Neural crest cell (in vitro differentiated cells): ENCODE measurements at regions not wholly inside any gene's neighbourhood (a gene's known extent, or its start where the extent isn't known, plus 50 kb on each side); places are given as distances from the start of the nearest gene placed in this dataset.
A peak's percentile ranks its signal among the peaks of the same experiment; 100 is the strongest.

Experiments used
- DNase-seq: peaks from one replicate; pipeline ENCODE4 v3.0.0; 2021; ENCODE audit warnings: low read depth, mixed read lengths, low spot score
- H3K27ac Mint-ChIP-seq: one replicate; pipeline ENCODE4 v1.8.0; 2021; ENCODE audit warnings: mild to moderate bottlenecking, mixed read lengths; ENCODE audit not compliant: unreplicated experiment
- H3K27me3 Mint-ChIP-seq: 2 replicates; pipeline ENCODE4 v1.8.0; 2021; ENCODE audit warnings: low read depth, mild to moderate bottlenecking, mixed read lengths
- H3K36me3 Mint-ChIP-seq: 2 replicates; pipeline ENCODE4 v1.8.0; 2021; ENCODE audit warnings: low read depth, mild to moderate bottlenecking, mixed read lengths
- H3K4me1 Mint-ChIP-seq: 2 replicates; pipeline ENCODE4 v1.8.0; 2021; ENCODE audit warnings: mixed read lengths
- H3K4me3 Mint-ChIP-seq: one replicate; pipeline ENCODE4 v1.8.0; 2021; ENCODE audit warnings: mild to moderate bottlenecking, mixed read lengths
- H3K9me3 Mint-ChIP-seq: 2 replicates; pipeline ENCODE4 v1.8.0; 2021; ENCODE audit warnings: mixed read lengths
- CTCF ChIP-seq: fragments of 200-600 bp; sonication (generic); conservative IDR thresholded peaks from 2 replicates; pipeline ENCODE4 v1.5.0; 2021; ENCODE audit warnings: antibody characterized with exemption, mild to moderate bottlenecking

GRCh38 chr16:86070484-86070883, 171.5 kb downstream of the IRF8 start:
- Mint-ChIP-seq H3K27me3 (peaks cover 35% of the 10 kb centered on the region), H3K9me3 (no peaks in the 10 kb centered on the region), H3K4me3 (no peak overlapping the region), H3K36me3 (no peaks in the 10 kb centered on the region), H3K4me1 (peaks cover 40% of the 10 kb centered on the region), H3K27ac (no peak overlapping the region)
- no peak for DNase-seq
- no peak for TF ChIP-seq CTCF

- Mint-ChIP-seq H3K27me3 (peaks cover 40% of the 10 kb centered on the region), H3K9me3 (no peaks in the 10 kb centered on the region), H3K4me1 (peaks cover 39% of the 10 kb centered on the region), H3K27ac (no peak overlapping the region), H3K36me3 (no peaks in the 10 kb centered on the region), H3K4me3 (no peak overlapping the region)
- no peak for TF ChIP-seq CTCF
- no peak for DNase-seq
Observed at GRCh38 chr16:86070971-86071370, 172.0 kb downstream of the IRF8 start.

GRCh38 chr16:86071611-86072240, 172.8 kb downstream of the IRF8 start:
- peaks cover 40% of the 10 kb centered on the region for H3K27me3 Mint-ChIP-seq
- no peaks in the 10 kb centered on the region for H3K36me3 Mint-ChIP-seq
- H3K9me3 Mint-ChIP-seq: no peaks in the 10 kb centered on the region
- no peak for TF ChIP-seq CTCF
- H3K4me3 Mint-ChIP-seq: no peak overlapping the region
- DNase-seq: no peak
- H3K27ac Mint-ChIP-seq: no peak overlapping the region
- H3K4me1 Mint-ChIP-seq: peaks cover 36% of the 10 kb centered on the region

- H3K9me3 Mint-ChIP-seq: no peaks in the 10 kb centered on the region
- H3K4me3 Mint-ChIP-seq: no peak overlapping the region
- peaks cover 44% of the 10 kb centered on the region for H3K27me3 Mint-ChIP-seq
- peaks cover 36% of the 10 kb centered on the region for H3K4me1 Mint-ChIP-seq
- peak; percentile 91 for TF ChIP-seq CTCF
- H3K27ac Mint-ChIP-seq: no peak overlapping the region
- DNase-seq: peak; percentile 75
- H3K36me3 Mint-ChIP-seq: no peaks in the 10 kb centered on the region
Observed at GRCh38 chr16:86072328-86073102, 173.6 kb downstream of the IRF8 start.

- Mint-ChIP-seq H3K9me3 (no peaks in the 10 kb centered on the region), H3K27me3 (peaks cover 47% of the 10 kb centered on the region), H3K36me3 (no peaks in the 10 kb centered on the region), H3K27ac (no peak overlapping the region), H3K4me3 (no peak overlapping the region), H3K4me1 (peaks cover 36% of the 10 kb centered on the region)
- no peak for DNase-seq
- peak; percentile 13 for TF ChIP-seq CTCF
Observed at GRCh38 chr16:86073103-86073625, 174.2 kb downstream of the IRF8 start.
